Mesothelial cell of epicardium (in vitro differentiated cells): ENCODE measurements at regions not wholly inside any gene's neighbourhood (a gene's known extent, or its start where the extent isn't known, plus 50 kb on each side); places are given as distances from the start of the nearest gene placed in this dataset.
"Not testable (repeated sequence)": the region's sequence is repeated elsewhere in the genome, so short reads cannot be mapped to it uniquely, and the experiment has no call there.

Experiments
- DNase-seq, 2 experiments: peaks; one replicate each; pipeline ENCODE4 v3.0.0; 2021; ENCODE audit warnings: low spot score in 2 of 2; ENCODE audit not compliant: unreplicated experiment in 2 of 2
- H3K27ac Mint-ChIP-seq: 2 replicates; pipeline ENCODE4 v1.8.0; 2021; ENCODE audit warnings: mixed read lengths
- H3K27me3 Mint-ChIP-seq: 2 replicates; pipeline ENCODE4 v1.8.0; 2021; ENCODE audit warnings: low read depth, mixed read lengths
- H3K36me3 Mint-ChIP-seq: 2 replicates; pipeline ENCODE4 v1.8.0; 2021; ENCODE audit warnings: mixed read lengths
- H3K4me1 Mint-ChIP-seq: 2 replicates; pipeline ENCODE4 v1.8.0; 2021; ENCODE audit warnings: mixed read lengths
- H3K4me3 Mint-ChIP-seq: 2 replicates; pipeline ENCODE4 v1.8.0; 2021; ENCODE audit warnings: mild to moderate bottlenecking, moderate library complexity, mixed read lengths
- H3K9me3 Mint-ChIP-seq: 2 replicates; pipeline ENCODE4 v1.8.0; 2021; ENCODE audit warnings: mixed read lengths
- CTCF ChIP-seq: fragments of 200-600 bp; sonication (generic); IDR thresholded peaks from one replicate; pipeline ENCODE4 v1.5.0; 2021; ENCODE audit warnings: antibody characterized with exemption; ENCODE audit not compliant: unreplicated experiment

- Mint-ChIP-seq H3K27ac (no peak overlapping the region), H3K36me3 (no peaks in the 10 kb centered on the region), H3K4me1 (peaks cover 3% of the 10 kb centered on the region), H3K27me3 (no peaks in the 10 kb centered on the region), H3K9me3 (no peaks in the 10 kb centered on the region), H3K4me3 (no peak overlapping the region)
- no peak for TF ChIP-seq CTCF
- DNase-seq: no peak
Observed at GRCh38 chr4:177803151-177803550, 360.9 kb upstream of the AGA start.

- no peak for DNase-seq
- Mint-ChIP-seq H3K9me3 (no peaks in the 10 kb centered on the region), H3K27ac (no peak overlapping the region), H3K4me1 (peaks cover 8% of the 10 kb centered on the region), H3K27me3 (no peaks in the 10 kb centered on the region), H3K36me3 (no peaks in the 10 kb centered on the region), H3K4me3 (no peak overlapping the region)
- no peak for TF ChIP-seq CTCF
Observed at GRCh38 chr4:177809791-177810190, 367.6 kb upstream of the AGA start.

- peaks cover 8% of the 10 kb centered on the region for H3K4me1 Mint-ChIP-seq
- no peaks in the 10 kb centered on the region for H3K9me3 Mint-ChIP-seq
- no peak overlapping the region for H3K4me3 Mint-ChIP-seq
- H3K27ac Mint-ChIP-seq: no peak overlapping the region
- H3K36me3 Mint-ChIP-seq: no peaks in the 10 kb centered on the region
- no peaks in the 10 kb centered on the region for H3K27me3 Mint-ChIP-seq
- no peak for TF ChIP-seq CTCF
- no peak for DNase-seq
Observed at GRCh38 chr4:177810220-177810619, 368.0 kb upstream of the AGA start.

GRCh38 chr4:177818392-177818791 is 376.2 kb upstream of the AGA start:
- H3K9me3 Mint-ChIP-seq, H3K4me3 Mint-ChIP-seq, H3K36me3 Mint-ChIP-seq, H3K4me1 Mint-ChIP-seq, H3K27me3 Mint-ChIP-seq, H3K27ac Mint-ChIP-seq, DNase-seq: not testable (repeated sequence)

DNA sequence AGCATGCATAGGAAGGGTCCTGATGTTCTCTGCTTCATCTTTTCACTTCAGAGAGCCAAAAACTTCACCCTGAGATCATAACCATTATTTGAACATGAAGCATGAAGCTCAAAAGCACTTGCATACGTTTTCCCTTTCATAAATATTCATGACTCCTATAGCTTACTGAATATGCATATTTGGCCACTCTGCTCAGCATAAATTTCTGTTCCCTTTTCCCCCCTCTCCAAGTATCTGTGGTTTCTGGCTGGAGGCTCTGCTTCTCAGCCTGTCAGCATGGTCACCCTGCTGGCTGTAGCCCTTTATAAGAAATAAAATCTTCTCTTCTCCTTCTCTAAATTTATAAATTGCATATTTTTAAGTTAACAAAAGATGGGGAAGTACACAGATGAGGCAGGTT is 384.7 kb upstream of the AGA start:
- no peaks in the 10 kb centered on the region for H3K4me1 Mint-ChIP-seq
- H3K9me3 Mint-ChIP-seq: peaks cover 16% of the 10 kb centered on the region
- peaks cover 4% of the 10 kb centered on the region for H3K36me3 Mint-ChIP-seq
- no peak overlapping the region for H3K4me3 Mint-ChIP-seq
- no peak for DNase-seq
- peaks cover 2% of the 10 kb centered on the region for H3K27me3 Mint-ChIP-seq
- H3K27ac Mint-ChIP-seq: no peak overlapping the region
- no peak for TF ChIP-seq CTCF

DNA sequence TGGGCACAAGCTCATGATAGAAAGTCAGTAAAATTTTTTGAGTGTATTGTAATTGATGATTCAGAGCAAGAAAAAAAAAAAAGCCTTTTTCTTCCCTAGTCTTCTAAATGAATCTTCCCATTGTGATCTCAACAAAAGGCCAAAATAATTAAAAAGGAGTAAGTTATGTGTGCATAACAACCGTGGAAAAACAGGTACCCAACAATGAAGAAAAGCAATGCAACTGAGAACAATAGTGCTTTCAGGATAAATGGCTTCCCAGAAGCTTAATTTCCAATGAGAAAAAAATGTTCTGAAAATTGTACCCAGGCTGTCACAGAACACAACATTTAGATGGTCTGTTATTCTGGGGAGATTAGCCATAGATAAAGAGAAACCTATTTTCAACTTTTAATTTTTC is 399.0 kb upstream of the AGA start:
- Mint-ChIP-seq H3K36me3 (no peaks in the 10 kb centered on the region), H3K27ac (no peak overlapping the region), H3K4me1 (no peaks in the 10 kb centered on the region), H3K27me3 (no peaks in the 10 kb centered on the region), H3K9me3 (no peaks in the 10 kb centered on the region), H3K4me3 (no peak overlapping the region)
- no peak for DNase-seq
- TF ChIP-seq CTCF: no peak
